ENCODE measurements at regions not wholly inside any gene's neighbourhood (a gene's known extent, or its start where the extent isn't known, plus 50 kb on each side); places are given as distances from the start of the nearest gene placed in this dataset.

DNA sequence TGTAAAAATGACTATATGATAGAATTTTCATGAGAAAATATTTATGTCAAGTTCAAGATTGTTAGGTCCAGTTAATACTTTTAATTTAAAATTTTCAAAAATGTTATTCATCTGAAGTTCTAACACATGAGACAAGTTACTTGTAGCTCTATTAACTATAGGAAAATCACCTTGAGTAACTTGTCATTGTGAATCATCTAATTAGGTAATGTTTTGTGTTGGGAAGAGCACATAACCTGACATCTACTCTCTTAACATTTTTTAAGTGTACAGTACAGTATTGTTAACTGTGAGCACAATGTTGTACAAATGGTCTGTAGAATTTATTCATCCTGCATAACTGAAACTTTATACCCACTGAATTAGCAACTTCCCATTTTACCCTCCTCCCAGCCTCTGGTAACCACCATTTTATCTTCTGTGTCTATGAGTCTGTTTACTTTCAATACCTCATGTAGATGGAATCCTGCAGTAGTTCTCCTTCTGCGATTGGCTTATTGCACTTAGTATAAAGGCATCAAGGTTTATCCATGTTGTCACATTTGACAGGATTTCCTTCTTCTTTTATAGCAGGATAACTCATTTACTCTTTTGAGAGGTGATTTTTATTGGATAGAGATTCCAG lies 54.6 kb downstream of the ARL4A start:
- no peak overlapping the region for H3K4me2 ChIP-seq (ENCODE audit: low read length)
- H3K9me3 ChIP-seq (ENCODE audit: low read length): no peaks in the 10 kb centered on the region
- no peak overlapping the region for H3K4me3 ChIP-seq (ENCODE audit: low read depth, low read length, poor library complexity, severe bottlenecking)
- CTCF ChIA-PET (ENCODE audit: unreplicated experiment): no interaction called here
- no peaks in the 10 kb centered on the region for H3K4me1 ChIP-seq (ENCODE audit: insufficient read depth, low read length, poor library complexity, severe bottlenecking)
- BruUV-seq (replicated peaks): no TSS peak
- no peaks in the 10 kb centered on the region for H3K9me2 ChIP-seq (ENCODE audit: insufficient read depth, low read length)
- no peak overlapping the region for H3K27ac ChIP-seq (ENCODE audit: low read depth, low read length, poor library complexity, severe bottlenecking)
- intact Hi-C loops (cut with micrococcal nuclease; ENCODE audit: unreplicated experiment): no loop called here
- H4K20me1 ChIP-seq (ENCODE audit: insufficient read depth, low read length): no peaks in the 10 kb centered on the region
- DNase-seq (ENCODE audit: low spot score): no peak
- H2AFZ ChIP-seq (ENCODE audit: low read length): no peak overlapping the region
- TF ChIP-seq, protein P1, sequence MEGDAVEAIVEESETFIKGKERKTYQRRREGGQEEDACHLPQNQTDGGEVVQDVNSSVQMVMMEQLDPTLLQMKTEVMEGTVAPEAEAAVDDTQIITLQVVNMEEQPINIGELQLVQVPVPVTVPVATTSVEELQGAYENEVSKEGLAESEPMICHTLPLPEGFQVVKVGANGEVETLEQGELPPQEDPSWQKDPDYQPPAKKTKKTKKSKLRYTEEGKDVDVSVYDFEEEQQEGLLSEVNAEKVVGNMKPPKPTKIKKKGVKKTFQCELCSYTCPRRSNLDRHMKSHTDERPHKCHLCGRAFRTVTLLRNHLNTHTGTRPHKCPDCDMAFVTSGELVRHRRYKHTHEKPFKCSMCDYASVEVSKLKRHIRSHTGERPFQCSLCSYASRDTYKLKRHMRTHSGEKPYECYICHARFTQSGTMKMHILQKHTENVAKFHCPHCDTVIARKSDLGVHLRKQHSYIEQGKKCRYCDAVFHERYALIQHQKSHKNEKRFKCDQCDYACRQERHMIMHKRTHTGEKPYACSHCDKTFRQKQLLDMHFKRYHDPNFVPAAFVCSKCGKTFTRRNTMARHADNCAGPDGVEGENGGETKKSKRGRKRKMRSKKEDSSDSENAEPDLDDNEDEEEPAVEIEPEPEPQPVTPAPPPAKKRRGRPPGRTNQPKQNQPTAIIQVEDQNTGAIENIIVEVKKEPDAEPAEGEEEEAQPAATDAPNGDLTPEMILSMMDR (conservative IDR thresholded peaks at IDR 0.05; ENCODE audit: low read length): no peak
- no peak for TF ChIP-seq EZH2phosphoT487 (IDR thresholded peaks at IDR 0.05; ENCODE audit: borderline replicate concordance, low read depth, low read length)
- POLR2A ChIA-PET: interaction anchor here (0.7 kb wide), 1 partner anchor 22 kb away, joined by 3 read pairs; no protein-coding TSS in a partner anchor
- H3K79me2 ChIP-seq (ENCODE audit: insufficient read depth, low read depth, low read length): no peaks in the 10 kb centered on the region
- no peaks in the 10 kb centered on the region for H3K36me3 ChIP-seq (ENCODE audit: insufficient read depth, low read length)

DNA sequence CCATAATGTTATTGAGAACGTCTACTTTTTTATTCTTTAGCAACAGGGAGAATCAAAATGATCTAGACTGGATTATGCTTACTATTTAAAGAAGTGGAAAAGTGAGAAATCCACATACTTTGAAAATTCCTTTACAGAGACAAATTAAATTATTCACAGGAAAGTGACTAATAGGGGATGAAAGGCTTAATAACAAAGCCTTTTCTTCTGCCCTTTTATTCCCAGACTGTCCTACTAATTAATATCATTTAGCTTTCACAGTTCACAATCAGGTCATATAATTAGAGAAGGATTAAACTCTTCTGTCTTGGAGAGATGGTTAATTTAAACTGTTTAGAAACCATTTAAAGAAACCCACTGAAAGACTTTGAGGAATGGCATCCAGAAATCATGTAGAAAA lies 58.8 kb downstream of the ARL4A start:
- Histone ChIP-seq H2AFZ (ENCODE audit: low read length) (no peak overlapping the region), H3K9me2 (ENCODE audit: insufficient read depth, low read length) (no peaks in the 10 kb centered on the region), H3K79me2 (ENCODE audit: insufficient read depth, low read depth, low read length) (no peaks in the 10 kb centered on the region), H3K27ac (ENCODE audit: low read depth, low read length, poor library complexity, severe bottlenecking) (no peak overlapping the region), H3K4me2 (ENCODE audit: low read length) (no peak overlapping the region), H3K4me1 (ENCODE audit: insufficient read depth, low read length, poor library complexity, severe bottlenecking) (no peaks in the 10 kb centered on the region), H3K9me3 (ENCODE audit: low read length) (no peaks in the 10 kb centered on the region), H3K36me3 (ENCODE audit: insufficient read depth, low read length) (no peaks in the 10 kb centered on the region), H3K4me3 (ENCODE audit: low read depth, low read length, poor library complexity, severe bottlenecking) (no peak overlapping the region), H4K20me1 (ENCODE audit: insufficient read depth, low read length) (no peaks in the 10 kb centered on the region)
- ChIA-PET CTCF (ENCODE audit: unreplicated experiment) (no interaction called here), POLR2A (no interaction called here)
- no TSS peak for BruUV-seq (replicated peaks)
- intact Hi-C loops (cut with micrococcal nuclease; ENCODE audit: unreplicated experiment): no loop called here
- DNase-seq (ENCODE audit: low spot score): no peak
- TF ChIP-seq, protein P1 (conservative IDR thresholded peaks at IDR 0.05; ENCODE audit: low read length): no peak
- TF ChIP-seq EZH2phosphoT487 (IDR thresholded peaks at IDR 0.05; ENCODE audit: borderline replicate concordance, low read depth, low read length): no peak

DNA sequence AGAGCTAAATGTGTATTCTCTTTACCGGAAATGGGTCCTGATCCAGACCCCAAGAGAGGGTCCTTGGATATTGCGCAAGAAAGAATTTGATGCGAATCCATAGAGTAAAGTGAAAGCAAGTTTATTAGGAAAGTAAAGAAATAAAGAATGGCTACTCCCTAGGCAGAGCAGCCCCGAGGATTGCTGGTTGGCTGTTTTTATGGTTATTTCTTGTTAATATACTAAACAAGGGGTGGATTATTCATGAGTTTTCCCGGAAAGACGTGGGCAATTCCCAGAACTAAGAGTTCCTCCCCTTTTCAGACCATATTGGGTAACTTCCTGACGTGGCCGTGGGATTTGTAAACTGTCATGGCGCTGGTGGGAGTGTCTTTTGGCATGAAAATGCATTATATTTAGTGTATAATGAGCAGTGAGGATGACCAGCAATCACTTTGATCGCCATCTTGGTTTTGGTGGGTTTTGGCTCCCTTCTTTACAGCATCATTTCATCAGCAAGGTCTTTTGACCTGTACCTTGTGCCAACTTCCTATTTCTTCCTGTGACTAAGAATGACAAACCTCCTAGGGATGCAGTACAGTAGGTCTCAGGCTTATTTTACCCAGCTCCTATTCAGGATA lies 60.4 kb downstream of the ARL4A start:
- Histone ChIP-seq H3K9me2 (ENCODE audit: insufficient read depth, low read length) (no peaks in the 10 kb centered on the region), H4K20me1 (ENCODE audit: insufficient read depth, low read length) (no peaks in the 10 kb centered on the region), H3K4me1 (ENCODE audit: insufficient read depth, low read length, poor library complexity, severe bottlenecking) (no peaks in the 10 kb centered on the region), H3K36me3 (ENCODE audit: insufficient read depth, low read length) (no peaks in the 10 kb centered on the region), H3K9me3 (ENCODE audit: low read length) (no peaks in the 10 kb centered on the region), H3K79me2 (ENCODE audit: insufficient read depth, low read depth, low read length) (no peaks in the 10 kb centered on the region), H2AFZ (ENCODE audit: low read length) (no peak overlapping the region), H3K27ac (ENCODE audit: low read depth, low read length, poor library complexity, severe bottlenecking) (no peak overlapping the region), H3K4me3 (ENCODE audit: low read depth, low read length, poor library complexity, severe bottlenecking) (no peak overlapping the region), H3K4me2 (ENCODE audit: low read length) (no peak overlapping the region)
- CTCF ChIA-PET (ENCODE audit: unreplicated experiment): no interaction called here
- TF ChIP-seq EZH2phosphoT487 (IDR thresholded peaks at IDR 0.05; ENCODE audit: borderline replicate concordance, low read depth, low read length): no peak
- TF ChIP-seq, protein P1 (conservative IDR thresholded peaks at IDR 0.05; ENCODE audit: low read length): no peak
- intact Hi-C loops (cut with micrococcal nuclease; ENCODE audit: unreplicated experiment): no loop called here
- DNase-seq (ENCODE audit: low spot score): no peak
- POLR2A ChIA-PET: interaction anchor here (0.7 kb wide), 1 partner anchor 133 kb away, joined by 3 read pairs; no protein-coding TSS in a partner anchor
- BruUV-seq (replicated peaks): no TSS peak

Data from OCI-LY7 (cell line).